ENCODE measurements at regions not wholly inside any gene's neighbourhood (a gene's known extent, or its start where the extent isn't known, plus 50 kb on each side); places are given as distances from the start of the nearest gene placed in this dataset.

GRCh38 chr11:131094827-131095226, 178.5 kb upstream of the SNX19 start:
- TF ChIP-seq CTCF (IDR thresholded peaks at IDR 0.05): no peak
- TF ChIP-seq POLR2A (IDR thresholded peaks at IDR 0.05): no peak

Data from right lobe of liver (tissue), 4 donors.